Stimulated activated CD8-positive, alpha-beta memory T cell treated with anti-CD3 and anti-CD28 coated beads, Interleukin-12 subunit alpha, Interleukin-12 subunit beta, amount 100 ng/mL, for 1 hour (primary cell): ENCODE measurements at regions not wholly inside any gene's neighbourhood (a gene's known extent, or its start where the extent isn't known, plus 50 kb on each side); places are given as distances from the start of the nearest gene placed in this dataset.
"Not testable (repeated sequence)": the region's sequence is repeated elsewhere in the genome, so short reads cannot be mapped to it uniquely, and the experiment has no call there.

Experiments used
- DNase-seq: peaks from one replicate; pipeline ENCODE4 v3.0.0-alpha.2; 2020; ENCODE audit warnings: low read depth

- not testable (repeated sequence) for DNase-seq
These were observed 60.0 kb upstream of the GPC3 start for GRCh38 chrX:134045372-134045771.

- DNase-seq, result not testable (repeated sequence)
These were observed 81.7 kb upstream of the GPC3 start for GRCh38 chrX:134067107-134067506.

- not testable (repeated sequence) for DNase-seq
These were observed 86.5 kb upstream of the GPC3 start for GRCh38 chrX:134071899-134072298.

- no peak for DNase-seq
These were observed 87.9 kb upstream of the GPC3 start for GRCh38 chrX:134073341-134073740.

- DNase-seq, result no peak
These were observed 88.8 kb upstream of the GPC3 start for GRCh38 chrX:134074151-134074550.

GRCh38 chrX:134075894-134076718 lies 90.7 kb upstream of the GPC3 start:
- no peak for DNase-seq

GRCh38 chrX:134095366-134095765 lies 110.0 kb upstream of the GPC3 start:
- DNase-seq, result no peak

- DNase-seq, result no peak
These were observed 116.2 kb upstream of the GPC3 start for GRCh38 chrX:134101636-134102035.

- no peak for DNase-seq
These were observed 121.7 kb upstream of the CCDC160 start for GRCh38 chrX:134115270-134115669.

GRCh38 chrX:134137341-134137740 lies 99.6 kb upstream of the CCDC160 start:
- DNase-seq, result no peak

- no peak for DNase-seq
These were observed 97.9 kb upstream of the CCDC160 start for GRCh38 chrX:134139090-134139489.

- no peak for DNase-seq
These were observed 92.8 kb upstream of the CCDC160 start for GRCh38 chrX:134144231-134144630.

- DNase-seq, result no peak
These were observed 90.5 kb upstream of the CCDC160 start for GRCh38 chrX:134146493-134146892.

- DNase-seq, result no peak
These were observed 88.8 kb upstream of the CCDC160 start for GRCh38 chrX:134148172-134148692.

- no peak for DNase-seq
These were observed 78.0 kb upstream of the CCDC160 start for GRCh38 chrX:134158821-134159512.

GRCh38 chrX:134161162-134161561 lies 75.8 kb upstream of the CCDC160 start:
- DNase-seq, result no peak

- no peak for DNase-seq
These were observed 75.0 kb upstream of the CCDC160 start for GRCh38 chrX:134162032-134162431.

GRCh38 chrX:134163836-134164235 lies 73.1 kb upstream of the CCDC160 start:
- DNase-seq, result no peak

GRCh38 chrX:134167591-134168203 lies 69.3 kb upstream of the CCDC160 start:
- DNase-seq, result no peak

- no peak for DNase-seq
These were observed 65.1 kb upstream of the CCDC160 start for GRCh38 chrX:134171661-134172587.

- peak; percentile 20 for DNase-seq
These were observed 64.3 kb upstream of the CCDC160 start for GRCh38 chrX:134172588-134173259.
